CD4-positive, alpha-beta T cell treated with Interleukin-15 for 1 hour (primary cell): ENCODE measurements at regions not wholly inside any gene's neighbourhood (a gene's known extent, or its start where the extent isn't known, plus 50 kb on each side); places are given as distances from the start of the nearest gene placed in this dataset.
"Not testable (repeated sequence)": the region's sequence is repeated elsewhere in the genome, so short reads cannot be mapped to it uniquely, and the experiment has no call there.

Source experiments
- DNase-seq: peaks from one replicate; pipeline ENCODE4 v3.0.0-alpha.2; 2020

DNA sequence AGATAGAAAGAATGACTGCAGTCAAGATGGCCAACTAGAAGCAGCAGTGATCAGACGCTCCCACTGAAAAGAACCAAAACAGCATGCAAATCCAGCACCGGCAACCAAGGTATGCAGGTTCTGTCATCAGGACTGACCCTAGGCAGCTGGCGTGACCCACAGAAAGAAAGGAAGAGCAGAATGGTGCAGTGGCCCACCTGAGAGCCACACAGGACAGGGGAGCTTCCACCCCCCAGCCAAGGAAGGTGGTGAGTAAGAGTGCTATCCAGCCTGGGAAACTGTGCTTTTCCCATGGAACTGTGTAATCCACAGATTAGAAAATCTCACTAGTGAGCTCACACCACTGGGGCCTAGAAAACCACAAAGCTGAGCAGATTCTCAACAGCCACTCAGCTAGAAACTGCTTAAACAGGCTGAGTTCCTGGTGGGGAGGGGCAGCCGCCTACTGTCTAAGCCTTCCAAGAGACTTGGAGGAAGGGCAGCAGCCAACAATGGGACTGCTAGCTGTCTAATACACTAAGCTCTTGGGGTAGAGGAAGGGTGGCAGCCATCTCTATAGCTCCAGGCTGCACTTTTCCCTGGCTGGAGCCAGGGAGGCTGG, 127.9 kb downstream of the EVA1A start:
- no peak for DNase-seq

DNA sequence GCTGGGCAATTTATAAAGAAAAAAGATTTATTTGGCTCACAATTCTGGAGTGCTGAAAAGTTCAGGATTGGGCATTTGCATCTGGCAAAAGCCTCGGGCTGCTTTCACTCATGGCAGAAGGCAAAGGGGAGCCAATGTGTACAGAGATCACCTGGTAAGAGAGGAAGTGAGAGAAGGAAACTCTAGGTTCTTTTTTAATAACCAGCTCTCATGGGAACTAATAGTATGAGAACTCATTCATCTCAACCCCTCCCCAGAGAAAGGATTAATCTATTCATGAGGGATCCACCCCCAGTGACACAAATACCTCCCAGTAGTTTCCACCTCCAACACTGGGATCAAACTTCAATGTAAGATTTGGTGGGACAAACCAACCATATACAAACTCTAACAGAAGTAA, 129.0 kb downstream of the EVA1A start:
- DNase-seq, result no peak

- no peak for DNase-seq
Measured at GRCh38 chr2:75431276-75431675, 129.5 kb downstream of the EVA1A start.

GRCh38 chr2:75430449-75430848, 130.3 kb downstream of the EVA1A start:
- DNase-seq, result not testable (repeated sequence)

- no peak for DNase-seq
Measured at GRCh38 chr2:75428646-75429443, 131.9 kb downstream of the EVA1A start.

DNA sequence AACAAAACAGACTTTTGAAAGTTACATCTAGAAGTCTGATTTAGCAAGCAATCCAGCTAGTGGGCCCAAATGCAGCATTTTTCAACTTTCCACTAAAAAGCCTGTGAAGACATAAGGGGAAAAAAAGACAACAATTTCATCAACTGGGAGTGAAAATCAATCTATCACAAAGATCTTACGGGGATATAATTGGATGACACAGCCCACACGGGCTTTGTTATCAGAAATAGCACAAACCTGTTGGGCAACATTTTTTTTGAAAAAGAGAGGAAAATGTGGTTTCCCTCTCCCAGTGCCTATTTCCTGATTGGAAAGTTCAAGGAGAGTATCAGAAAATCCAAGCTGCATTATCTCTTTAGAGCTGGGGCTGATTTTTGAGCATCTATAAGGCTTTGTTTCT, 132.7 kb downstream of the EVA1A start:
- DNase-seq, result no peak

DNA sequence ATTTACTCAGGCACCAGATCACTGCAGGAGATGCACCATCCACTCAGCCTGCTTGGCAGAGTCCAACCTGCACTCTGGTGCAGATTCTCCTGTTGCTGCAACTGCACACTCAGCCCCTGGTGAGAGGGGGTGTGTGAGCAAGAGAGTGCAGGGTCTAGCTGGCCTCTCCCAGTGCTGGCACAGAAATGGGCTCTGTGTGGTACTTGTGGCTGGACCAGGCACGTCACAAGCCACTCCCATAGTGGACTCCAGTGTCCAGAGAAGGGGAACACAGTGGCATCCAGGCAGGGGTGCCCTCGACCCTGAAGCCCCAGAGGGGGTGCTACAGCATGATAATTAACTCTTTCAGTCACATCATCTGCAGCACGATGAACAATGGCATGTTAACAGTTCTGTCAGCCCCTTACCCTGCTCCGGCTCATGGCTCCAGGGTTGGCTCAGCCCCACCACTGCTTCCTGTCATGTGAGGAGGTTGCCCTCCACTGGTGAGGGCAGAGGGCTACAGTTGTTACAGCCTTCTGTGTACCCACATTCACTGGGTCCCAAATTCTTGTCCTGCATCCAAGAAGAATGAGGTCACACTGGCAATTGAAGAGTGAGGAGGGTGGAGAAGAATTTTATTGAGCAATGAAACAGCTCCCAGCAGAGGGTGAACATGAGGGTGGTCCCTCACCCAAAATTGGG, 135.7 kb downstream of the EVA1A start:
- DNase-seq, result no peak

- no peak for DNase-seq
Measured at GRCh38 chr2:75421986-75422385, 138.8 kb downstream of the EVA1A start.

DNA sequence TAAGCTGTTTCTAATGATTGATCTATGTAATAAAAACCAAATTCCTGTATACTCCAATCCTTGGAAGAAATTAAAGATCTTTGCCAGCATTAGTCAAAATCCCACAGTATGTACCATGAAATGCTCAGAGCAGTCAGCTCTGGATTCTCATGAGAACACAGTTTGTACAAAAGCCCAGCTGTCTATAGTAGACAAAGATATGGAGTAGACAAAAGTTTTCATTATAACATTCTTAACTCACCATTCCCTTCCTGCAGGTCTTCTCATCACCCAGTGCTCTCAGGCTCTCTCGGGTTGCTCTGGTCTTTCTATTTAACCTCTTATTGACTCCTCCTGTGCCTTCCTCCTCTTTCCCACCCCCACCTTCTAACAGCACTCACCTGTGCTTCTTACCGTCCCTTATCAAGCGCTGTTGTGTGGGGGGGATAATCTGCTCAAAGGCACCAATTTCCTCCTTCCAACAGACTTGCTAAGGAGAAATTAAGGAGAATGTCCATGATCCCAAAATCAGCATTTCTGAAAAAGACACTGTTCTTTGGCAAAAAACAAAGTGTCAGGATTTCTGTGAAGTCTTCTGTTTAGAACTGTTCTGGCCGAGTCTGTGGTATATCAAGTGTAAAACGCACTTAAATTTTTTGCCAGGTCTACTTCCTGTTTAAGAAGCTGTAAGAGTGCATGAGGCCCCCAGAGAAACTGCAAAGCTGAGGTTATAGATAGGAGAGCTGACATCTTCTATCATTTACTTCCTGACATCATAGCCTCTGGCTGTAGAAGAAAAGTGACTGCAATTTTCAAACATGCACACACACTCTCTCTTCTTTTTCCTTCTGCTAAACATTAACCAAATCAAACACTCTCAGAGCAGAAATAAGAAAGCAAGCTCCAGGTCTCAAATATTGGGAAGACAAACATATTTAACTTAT, 144.1 kb downstream of the EVA1A start:
- no peak for DNase-seq

- no peak for DNase-seq
Measured at GRCh38 chr2:75415731-75416130, 145.0 kb downstream of the EVA1A start.

- no peak for DNase-seq
Measured at GRCh38 chr2:75415111-75415626, 145.6 kb downstream of the EVA1A start.

DNA sequence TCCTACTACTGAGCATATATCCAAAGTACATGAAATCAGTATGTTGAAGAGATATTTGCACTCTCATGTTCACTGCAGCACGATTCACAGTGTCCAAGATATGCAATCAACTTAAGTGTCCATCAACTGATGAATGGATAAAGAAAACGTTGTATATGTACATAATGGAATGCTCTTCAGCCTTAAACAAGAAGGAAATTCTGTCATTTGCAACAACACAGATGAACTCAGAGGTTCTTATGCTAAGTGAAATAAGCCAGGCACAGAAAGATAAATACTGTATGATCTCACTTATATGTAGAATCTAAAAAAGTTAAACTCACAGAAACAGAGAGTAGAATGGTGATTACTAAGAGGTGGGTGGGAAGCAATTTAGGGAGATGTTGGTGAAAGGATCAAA, 149.2 kb downstream of the EVA1A start:
- DNase-seq, result no peak

GRCh38 chr2:75410702-75411101, 150.0 kb downstream of the EVA1A start:
- DNase-seq, result no peak

DNA sequence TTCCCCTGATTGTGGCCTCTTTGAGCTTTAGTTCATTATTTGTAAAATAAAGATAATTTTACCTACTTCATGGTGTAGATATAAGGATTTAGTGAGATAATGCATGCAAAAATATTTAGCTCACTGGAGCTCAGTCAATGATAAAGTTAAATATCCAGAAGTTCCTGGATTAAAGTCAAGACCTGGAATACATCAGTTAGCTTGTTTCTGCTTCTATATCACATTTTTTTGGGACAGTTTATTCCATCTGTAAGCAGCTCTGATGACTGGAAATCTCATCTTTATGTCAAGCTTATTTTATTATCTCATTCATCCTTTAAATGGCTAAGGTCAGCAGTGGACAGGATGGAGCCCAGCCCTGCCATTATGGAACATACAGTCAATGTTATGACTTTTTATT, 152.0 kb downstream of the EVA1A start:
- DNase-seq, result no peak

DNA sequence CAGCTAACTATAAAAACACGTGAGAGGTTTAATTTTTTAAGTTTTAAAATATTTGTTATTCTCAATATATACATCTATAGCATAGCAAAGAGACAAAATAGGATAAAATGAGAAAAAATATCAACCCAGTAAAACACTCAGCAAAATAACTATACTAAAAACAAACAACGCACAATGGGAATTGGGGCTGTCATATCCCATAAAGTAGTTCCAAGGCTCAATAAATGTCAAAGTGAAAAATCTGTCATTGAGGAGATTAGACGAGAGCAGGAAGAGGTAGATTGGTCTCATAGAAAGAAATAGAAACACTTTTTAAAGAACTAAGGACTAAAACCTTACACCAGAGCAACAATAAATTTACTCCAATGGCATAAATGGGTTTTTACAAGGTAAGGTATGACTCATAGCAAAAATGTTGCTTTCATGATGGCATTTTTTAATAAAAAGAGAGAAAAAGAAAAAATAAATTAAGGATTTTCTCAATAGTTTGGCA, 153.7 kb downstream of the EVA1A start:
- no peak for DNase-seq

GRCh38 chr2:75406131-75406581, 154.6 kb downstream of the EVA1A start:
- DNase-seq, result no peak

- no peak for DNase-seq
Measured at GRCh38 chr2:75405000-75405399, 155.7 kb downstream of the EVA1A start.

- no peak for DNase-seq
Measured at GRCh38 chr2:75403991-75404428, 156.7 kb downstream of the EVA1A start.

DNA sequence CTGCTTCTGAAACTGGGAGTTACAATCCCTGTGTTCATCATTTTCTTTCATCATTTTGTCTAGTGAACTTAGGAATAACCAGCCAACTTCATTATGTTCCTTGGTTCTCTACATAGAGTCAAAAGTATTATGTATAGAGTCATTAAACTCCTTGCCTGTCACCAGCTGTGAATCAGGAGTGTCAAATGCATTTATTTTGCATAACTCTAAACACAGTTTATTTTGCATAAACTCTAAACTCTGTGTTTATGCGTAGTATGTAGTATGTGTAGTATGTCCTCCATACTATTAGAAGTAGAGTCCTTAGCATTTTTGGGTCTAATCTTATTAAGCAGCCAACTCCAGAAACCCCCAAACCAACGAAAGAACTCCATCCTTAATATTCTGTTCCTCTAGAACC, 164.4 kb downstream of the EVA1A start:
- no peak for DNase-seq

DNA sequence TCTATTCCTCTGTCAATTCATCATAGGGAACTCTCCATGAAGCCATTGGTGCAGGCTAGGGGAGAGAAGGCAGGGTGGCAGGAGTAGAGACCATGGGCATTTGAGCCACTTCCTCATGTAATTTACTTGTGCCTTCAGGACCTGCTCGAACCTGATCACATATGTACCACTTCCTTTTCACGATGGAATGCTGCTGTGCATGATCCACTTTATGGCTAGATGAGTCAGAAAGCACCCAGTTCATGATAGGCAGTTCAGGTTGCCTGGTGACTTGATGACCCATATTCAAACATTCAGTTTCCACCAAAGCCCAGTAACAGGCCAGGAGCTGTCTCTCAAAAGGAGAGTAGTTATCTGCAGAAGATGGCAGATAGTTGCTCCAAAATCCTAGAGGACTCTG, 166.0 kb downstream of the EVA1A start:
- DNase-seq, result not testable (repeated sequence)

- no peak for DNase-seq
Measured at GRCh38 chr2:75390169-75390568, 170.6 kb downstream of the EVA1A start.

GRCh38 chr2:75389271-75389670, 171.5 kb downstream of the EVA1A start:
- DNase-seq, result no peak
